ENCODE measurements at regions not wholly inside any gene's neighbourhood (a gene's known extent, or its start where the extent isn't known, plus 50 kb on each side); places are given as distances from the start of the nearest gene placed in this dataset.
"Not testable (repeated sequence)": the region's sequence is repeated elsewhere in the genome, so short reads cannot be mapped to it uniquely, and the experiment has no call there.

DNA sequence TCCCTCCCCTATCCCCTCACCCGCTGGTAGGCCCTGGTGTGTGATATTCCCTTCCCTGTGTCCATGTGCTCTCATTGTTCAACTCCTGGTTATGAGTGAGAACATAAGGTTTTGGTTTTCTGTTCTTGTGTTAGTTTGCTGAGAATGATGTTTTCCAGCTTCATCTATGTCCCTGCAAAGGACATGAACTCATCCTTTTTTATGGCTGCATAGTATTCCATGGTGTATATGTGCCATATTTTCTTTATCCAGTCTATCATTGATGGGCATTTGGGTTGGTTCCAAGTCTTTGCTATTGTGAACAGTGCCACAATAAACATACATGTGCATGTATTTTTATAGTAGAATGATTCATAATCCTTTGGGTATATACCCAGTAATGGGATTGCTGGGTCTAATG, 217.8 kb downstream of the TLE3 start:
- DNase-seq: not testable (repeated sequence)

DNA sequence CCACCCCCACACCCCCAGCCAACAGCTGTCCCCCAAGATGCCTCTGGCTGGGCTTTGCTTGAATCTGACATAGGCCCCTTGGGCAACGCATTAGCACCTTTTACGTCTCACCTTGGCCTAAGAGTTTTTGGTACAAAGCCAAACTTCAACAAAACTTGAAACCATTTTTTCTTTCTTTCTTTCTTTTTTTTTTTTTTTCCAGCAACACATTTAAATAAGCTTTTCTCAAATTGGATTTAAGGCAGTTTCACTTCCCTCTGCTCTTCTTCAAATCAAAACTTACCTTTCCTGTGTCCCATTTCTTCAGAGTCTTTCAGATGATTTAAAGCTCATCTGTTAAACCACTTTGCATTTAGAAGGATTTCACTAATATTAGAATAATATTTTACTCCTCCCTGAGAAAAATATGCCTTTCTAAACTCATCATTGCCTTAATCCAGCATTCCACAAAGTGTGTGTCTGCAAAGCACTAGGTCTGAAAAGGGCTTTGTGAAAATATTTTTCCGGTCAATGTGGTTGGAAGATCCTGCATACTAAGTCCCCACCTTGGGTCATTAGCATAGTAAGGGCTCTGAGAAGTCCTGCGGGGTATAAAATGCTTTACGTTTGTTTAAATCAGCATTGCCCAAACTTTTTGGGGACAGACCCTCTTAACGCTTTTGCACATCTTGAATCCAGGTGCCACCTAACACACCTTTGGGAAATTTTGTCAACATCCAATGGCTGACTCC, 217.0 kb downstream of the TLE3 start:
- no peak for DNase-seq

DNA sequence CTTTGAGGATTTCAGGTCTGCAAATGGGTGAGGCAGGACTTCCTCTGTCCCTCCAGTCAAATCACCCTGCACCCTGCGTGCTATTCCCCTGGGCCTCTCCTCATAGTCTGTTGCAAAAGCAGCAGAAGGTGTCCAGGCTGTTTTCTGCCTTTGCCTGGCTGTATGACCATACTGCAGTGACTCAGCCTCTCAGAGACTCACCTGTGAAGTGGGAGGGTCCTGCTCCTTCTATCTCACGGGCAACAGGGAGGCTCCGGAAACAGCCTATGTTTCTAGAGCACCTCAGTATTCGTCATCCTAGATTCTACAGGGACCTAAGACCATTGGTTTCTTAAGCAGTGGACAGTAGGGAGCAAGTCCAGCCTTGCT, 216.4 kb downstream of the TLE3 start:
- DNase-seq: no peak

DNA sequence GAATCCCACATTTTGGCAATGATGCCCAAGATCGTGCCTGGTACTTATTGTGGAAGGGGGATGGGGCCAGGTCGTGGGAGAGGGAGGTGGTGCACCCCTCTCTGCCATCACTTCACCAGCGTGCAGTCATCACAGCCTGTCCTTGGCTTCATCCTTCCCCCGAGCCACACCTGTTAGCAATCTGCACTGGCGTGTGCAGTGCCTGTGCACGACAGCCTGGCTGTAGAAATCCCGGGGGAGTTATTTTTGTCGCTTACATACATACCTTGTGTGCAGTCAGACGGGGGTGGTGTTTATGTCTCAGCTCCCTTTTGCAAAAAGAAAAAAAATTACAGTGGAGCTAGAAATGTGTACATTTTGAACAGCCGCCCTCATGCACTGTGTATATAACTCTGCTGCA, 216.0 kb downstream of the TLE3 start:
- no peak for DNase-seq

DNA sequence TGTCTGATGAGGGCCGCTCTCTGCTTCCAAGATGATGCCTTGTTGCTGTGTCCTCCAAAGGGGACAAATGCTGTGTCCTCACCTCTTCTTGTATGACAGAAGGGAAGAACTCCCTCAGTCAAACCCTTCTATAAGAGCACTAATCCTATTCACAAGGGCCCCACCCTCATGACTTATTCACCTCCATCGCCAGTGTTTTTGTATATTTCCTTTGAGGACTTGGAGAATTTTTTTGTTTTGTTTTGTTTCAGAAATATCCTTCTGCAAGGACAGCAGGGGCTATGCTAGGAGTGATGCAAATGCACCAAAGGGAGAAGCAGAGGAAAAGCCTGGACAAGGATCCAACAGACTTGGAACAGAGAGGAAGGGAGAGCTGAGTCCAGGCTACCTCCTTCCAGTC, 214.4 kb downstream of the TLE3 start:
- DNase-seq: no peak

DNA sequence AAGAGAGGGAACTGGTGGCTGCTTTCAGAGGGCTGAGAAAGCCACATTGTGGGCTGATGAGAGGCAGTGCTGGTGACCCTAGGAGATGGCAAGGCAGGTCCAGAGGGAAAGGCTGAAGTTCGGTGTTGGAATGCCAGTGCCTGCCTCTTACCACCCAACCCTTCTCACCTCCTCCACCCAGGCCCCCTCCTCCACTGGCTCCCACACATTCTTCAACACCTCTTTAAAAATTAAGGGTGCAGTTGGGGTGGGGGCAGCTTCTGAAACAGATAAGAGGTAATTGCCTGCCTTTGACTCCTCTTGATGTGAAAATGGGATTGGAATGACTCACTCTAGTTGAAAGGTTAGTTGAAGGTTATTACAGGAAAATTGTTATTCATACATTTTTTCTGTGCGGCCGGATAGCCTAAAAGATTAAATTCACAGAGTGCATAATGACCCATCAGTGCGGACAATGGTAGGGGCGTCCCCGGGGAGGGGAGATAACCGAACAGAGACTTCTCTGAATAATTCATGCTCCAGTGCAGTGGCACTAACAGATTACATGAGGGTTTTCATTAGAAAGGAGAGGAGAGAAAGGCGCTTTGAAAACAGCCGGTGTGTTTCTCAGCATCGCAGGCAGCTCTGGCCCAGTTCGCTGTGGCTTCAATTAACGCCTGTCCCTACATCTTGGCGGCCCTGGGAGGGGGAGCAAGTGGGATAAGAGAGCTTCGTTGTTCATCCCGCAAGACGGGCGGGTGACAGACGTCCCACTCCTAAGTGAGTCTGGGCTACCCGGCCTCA, 212.4 kb downstream of the TLE3 start:
- DNase-seq: no peak

DNA sequence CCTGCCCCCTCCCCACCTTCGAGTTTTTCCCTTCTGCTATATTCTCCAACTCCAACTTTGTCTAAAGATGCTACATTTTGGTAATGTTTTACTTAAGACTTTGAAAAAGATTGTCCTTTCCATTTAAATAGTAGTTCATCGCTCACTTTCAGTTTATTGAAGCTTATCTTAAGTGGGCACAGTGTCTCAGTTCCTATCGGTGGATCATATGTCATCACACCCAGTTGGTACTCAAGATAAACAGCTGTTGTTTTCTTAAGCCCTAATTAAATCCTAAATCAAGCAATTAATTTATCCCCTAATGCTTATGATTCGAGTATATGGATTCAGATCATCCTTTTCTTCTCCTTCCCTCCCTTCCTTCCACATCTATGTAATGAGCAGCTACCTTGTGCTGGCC, 210.7 kb downstream of the TLE3 start:
- no peak for DNase-seq

DNA sequence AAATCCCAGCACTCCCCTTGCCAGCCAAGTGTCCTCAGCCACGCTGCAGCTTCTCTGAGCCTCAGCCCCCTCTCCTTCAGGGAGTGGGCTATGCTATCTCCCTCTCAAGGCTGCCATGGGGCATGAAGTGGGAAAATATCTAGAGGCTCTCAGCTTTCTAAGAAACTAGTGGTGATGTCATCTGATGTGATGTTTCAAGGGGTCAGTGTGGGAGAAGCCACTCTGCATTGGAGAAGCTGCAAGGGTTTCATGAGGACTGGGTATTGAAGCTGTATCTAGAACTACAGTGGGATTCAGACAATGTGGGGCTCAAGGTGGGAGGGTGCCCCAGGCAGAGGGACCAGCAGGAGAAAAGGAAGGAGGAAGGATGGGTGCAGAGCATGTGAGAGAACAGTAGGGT, 210.2 kb downstream of the TLE3 start:
- DNase-seq: no peak

DNA sequence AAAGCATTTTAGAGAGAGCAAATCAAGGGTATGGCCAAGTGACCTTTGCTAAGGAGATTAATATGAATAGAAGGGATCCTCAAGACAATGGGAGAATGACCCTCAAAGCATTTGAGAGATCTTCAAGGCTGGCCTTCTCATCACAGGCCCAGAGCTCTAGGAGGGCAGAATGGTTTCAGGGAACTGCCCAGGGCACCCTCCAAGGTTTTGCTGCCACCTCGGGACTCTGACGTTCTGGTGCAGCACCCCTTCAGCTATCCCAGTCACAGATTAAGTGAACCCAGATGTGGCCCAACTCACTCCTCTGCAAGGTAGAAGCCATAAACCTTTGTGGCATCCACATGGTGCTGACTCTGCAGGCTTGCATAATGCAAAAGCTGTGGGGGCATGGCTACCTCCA, 209.3 kb downstream of the TLE3 start:
- no peak for DNase-seq

DNA sequence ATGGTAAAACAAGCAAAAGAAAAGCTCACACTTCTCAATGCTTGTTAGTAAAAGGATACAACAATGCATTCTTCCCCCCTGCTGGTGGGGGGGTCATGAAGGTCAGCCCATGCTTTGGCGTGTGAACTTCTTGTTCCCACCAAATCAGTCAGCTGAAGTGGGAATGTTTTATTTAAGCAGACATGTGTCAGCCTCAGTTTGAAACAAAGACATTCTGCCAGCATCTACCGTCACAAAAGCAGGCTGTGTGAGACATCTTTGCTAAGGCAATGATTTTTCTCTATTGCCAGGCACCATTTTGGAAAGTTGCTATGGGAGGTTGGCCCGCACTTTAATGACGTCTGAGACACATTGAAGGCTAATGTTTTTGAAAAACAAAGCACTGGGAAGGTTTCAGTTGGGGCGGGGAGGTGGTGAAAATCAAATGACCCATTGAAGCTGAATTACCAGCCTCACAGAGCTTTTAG, 206.6 kb downstream of the TLE3 start:
- no peak for DNase-seq

DNA sequence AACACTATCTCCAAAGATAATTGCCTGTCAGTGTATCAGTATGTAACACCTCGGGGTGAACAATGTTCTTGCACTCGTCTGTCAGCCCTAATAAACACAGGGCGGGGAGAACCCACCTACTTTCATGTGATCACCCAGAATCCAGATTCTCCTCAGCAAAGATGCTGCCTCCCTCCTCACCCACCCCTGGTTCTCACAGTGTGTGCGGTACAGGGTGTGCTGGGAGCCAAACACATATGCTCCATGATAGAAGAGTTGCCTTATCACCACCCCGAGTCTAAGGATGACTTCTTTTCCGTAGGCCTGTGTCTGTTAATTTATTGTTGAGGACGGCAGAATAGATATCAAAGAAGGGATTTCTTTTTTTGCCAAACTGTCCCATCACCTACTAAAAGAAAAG, 206.1 kb downstream of the TLE3 start:
- no peak for DNase-seq

DNA sequence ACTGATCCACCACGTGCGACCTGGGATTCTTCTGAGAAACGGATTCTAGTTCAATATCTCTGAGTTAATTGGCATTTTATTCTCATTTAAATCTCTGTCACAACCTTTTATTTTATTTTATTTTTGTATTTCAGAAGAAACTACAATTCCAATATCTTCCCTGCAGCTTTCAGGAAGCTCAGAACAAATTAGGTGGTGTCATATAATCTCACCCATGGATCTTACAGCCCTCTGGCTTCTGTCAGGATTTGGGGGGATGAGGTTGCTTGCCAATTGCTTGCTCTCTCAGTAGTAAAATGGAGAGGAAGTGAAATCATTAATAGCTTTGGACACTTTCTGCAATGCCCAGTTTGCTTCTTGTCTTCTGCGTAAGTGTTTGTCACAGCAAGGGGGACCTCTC, 205.4 kb downstream of the TLE3 start:
- DNase-seq: no peak

DNA sequence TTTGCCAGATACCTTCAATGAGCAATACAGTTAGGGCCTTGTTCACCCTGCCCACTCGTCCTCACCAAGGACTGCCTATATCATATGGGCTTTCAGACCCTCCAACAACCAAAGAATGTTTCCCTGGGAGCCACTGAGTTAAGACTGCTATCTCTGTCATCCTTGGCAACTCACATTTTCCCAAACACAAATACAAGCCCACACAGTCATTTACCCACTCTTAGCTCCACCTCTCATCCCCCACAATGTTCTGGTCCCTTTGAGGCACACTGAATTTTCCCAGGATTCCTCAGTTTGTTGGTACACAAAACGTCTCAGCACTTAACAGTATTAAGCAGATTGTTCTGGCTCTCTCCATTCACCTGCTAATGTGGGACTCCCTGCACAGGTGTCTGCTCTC, 204.6 kb downstream of the TLE3 start:
- DNase-seq: no peak

DNA sequence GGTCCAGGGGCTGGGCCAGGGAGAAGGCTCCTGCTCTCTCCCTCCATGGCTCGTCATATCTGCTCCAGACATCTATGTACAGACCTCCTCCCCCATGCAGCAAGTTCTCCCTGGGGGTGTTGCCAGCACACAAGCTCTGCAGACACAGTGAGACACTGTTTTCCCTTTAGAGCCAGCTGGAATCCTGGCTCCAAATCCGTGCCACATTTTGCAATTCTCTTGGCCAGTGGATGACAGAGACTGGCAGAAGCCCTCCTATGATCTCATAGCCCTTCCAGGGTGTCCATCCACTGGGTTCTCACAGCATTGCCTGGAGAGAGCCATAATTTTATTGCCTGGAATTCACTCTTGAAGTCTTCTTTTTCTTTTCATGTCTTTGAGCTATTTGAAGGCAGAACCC, 203.9 kb downstream of the TLE3 start:
- DNase-seq: no peak

DNA sequence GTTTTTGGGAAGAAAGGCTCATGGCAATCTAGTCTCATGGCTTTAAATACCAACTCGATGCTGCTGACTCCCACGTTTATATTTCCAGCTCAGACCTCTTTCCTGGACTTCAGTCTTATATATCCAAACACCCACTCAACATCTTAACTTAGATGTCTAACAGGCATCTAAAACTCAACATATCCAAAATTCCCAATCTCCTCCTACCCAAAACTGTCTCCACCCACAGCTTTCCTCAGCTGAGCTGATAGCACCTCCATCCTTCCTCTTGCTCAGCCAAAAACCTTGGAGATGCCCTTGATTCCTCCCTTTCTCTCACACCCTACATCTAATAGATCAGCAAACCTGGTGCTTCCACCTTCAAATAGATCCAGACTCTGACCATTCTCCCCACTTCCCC, 202.5 kb downstream of the TLE3 start:
- DNase-seq: no peak

DNA sequence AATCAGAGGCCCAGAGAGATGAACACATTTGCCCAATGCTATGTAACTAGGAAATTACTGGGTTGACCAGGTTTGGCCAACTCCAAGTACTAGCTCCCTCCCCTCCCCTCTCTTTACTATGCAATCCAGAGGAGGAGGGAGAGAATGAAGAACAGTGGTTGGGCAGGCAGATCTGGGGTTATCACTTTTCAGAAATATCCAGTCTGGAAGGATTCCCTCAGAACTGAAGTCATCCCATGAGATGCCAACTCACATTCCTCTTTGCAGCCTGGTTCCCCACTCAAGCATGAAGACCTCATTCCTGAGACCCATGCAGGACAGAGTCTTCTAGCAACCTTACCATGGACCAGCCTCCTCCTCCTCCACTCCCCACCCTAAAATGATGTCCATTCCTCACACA, 201.1 kb downstream of the TLE3 start:
- DNase-seq: no peak

DNA sequence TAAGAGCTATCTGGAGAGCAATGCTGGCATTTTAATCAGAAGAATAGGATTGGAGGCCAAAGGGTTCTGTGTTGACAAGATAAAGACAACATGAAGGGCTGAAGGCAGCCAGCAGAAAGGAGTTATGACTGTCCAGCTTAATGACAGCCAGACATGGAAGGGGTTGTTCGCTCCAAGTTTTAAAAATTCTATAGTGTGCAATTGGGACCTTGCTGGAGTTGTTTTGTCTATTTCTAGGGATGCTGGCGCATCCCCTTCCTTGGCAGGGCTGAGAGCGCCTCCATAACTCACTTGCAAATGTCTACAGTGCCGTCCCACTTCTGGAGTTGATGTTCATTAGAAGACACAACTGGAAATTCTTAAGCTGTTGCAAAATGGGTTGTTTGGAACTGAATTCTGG, 200.7 kb downstream of the TLE3 start:
- DNase-seq: no peak

DNA sequence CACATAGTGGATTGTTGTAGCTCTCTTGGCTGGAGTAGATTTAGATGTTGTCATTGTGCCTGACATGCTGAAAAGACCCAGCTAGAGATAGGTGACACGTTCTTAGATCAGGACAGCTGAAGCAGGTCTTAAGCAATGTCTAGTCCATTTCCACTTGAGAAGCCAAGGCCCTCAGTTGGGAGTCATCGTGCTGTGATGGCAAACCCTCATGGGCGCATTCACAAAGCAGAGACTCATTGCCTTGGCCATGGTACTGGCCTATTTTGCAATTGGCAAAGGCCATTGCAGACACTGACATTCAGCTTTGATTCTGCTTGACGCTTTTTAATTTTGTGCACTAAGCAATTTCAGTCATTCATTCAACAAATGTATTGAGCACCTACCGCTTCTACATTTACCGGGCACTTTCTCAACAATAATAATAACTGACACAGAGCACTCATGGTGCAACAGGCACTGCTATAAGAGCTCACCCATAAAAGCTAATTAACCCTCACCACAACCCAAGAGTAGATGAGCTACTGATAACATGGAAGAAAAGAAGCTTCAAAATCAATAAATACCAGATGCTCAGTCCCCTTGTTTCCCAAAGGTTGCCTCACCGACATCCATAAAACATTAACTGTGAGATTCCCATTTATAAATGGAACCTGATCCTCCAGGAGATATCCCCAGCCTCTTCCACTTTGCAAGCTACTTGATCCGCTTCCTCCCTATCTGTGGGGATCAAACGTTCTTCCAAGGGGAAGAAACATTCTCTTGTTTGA, 200.1 kb downstream of the TLE3 start:
- no peak for DNase-seq

DNA sequence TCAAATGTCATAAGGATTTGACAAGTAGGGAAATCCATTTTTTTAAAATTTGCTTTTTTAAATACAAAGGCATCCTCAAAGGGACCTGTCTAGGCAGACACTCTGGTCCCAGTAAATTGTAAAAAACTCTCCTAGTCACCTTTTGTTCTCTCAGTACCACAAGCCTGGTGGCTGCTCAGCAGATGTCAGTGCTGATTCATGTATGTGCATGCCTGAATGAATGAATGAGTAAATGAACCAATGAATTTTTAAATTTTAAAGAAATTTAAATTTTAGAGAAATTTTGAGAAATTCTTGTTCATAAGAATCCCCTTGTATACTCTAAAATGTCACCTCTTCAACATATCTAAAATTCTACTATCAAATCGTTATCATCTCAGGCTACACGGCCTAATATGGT, 199.5 kb downstream of the TLE3 start:
- no peak for DNase-seq

DNA sequence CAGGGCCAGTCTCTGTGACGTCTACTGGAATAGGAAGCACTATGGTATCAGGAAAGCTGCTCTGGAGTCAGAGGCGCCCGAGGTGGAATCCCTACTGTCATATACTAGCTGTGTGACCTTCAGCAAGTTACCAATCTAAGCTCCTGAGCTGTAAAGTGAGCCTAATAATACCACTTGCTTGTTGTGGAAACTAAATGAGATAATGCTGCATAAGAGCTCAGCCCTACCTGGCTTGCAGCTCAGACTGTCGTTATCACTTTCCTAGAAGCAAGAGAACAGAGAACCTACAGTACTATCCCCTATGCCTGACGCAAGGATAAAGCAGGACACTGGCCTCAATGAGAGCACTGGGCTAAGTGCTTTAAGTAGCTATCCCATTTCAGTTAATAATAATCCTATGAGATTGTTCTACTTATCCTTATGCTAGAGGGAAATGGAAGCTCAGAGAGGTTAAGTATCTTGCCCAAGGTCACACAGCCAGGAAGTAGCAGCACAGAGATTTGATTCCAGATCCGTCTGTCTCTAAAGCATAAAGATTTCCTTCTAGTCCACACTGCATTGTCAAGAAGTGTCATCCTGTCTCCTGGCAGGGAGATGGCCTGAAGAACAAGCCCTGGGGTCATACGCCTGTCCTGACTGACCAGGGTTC, 195.2 kb downstream of the TLE3 start:
- no peak for DNase-seq

DNA sequence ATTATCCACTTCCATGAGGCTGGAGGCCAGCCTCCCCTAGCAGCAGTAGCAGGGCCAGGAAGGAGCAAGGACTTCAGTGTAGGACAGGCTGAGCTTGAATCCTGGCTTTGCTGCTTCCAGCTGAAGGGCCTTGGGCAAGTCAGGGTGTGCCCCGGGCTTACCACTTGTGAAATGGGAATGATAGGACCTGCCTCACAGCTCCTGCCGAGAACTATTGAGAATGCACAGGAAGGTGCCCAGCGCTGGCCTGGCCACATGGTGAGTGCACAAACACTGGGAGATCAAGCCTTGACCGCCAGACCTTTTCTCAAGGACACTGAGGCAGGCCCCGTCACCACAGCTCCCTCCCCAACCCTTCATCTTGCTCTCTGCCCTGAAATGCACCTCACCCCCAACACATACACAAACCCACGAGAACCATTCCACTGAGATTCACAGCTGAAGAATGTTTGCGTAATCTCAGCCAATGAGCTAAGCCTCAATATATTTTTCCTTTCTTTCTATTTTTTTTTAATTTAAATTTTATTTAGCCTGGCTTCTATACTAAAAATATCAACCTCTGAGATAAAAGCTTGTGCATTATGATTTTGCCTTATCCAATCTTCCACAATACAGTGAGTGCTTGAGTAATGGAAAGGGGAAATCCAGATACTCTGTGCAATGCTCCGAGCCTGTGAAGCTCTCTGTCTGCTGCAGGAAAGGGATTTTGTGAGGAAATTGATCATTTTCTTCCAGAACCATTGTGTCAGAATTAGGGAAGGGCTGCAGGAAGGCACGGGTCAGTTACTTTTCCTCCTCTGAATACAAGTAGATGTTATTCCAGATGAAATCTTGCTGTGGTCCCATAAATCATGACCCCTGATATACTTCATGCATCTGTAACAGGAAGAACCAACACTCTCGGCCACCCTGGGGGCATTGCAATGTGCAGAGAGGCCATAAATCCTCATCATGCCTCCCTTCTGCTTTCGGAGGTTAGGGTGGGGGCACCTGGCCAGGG, 193.9 kb downstream of the TLE3 start:
- DNase-seq: no peak

Measured in stimulated activated naive CD4-positive, alpha-beta T cell (primary cell).